ENCODE measurements at regions not wholly inside any gene's neighbourhood (a gene's known extent, or its start where the extent isn't known, plus 50 kb on each side); places are given as distances from the start of the nearest gene placed in this dataset.
"Not testable (repeated sequence)": the region's sequence is repeated elsewhere in the genome, so short reads cannot be mapped to it uniquely, and the experiment has no call there.

GRCh38 chr1:222216255-222216754 is 331.6 kb downstream of the HHIPL2 start:
- DNase-seq, result no peak
- in situ Hi-C loops (cut with MboI; ENCODE audit: low pct_unique_long_range_greater_than_20kb, low sequenced_read_pairs), result no loop called here

DNA sequence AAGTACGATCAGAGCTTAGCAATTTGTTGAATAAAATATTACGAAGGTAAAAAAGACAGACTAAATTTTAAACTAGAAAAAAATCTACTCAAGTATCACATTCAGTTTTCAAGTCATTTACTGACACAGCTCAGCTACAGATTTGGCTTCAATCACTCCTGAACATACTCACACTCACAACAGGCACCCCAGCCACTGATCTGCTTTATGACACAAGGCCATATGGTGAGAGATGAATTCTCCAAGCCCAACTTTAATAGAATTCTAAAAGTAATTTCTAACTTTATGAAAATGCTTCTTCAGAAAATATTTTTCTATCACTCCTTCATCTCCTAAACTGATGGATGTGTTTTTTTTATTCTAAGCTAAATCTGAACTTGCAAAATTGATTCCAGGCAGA is 337.1 kb downstream of the HHIPL2 start:
- in situ Hi-C loops (cut with MboI; ENCODE audit: low pct_unique_long_range_greater_than_20kb, low sequenced_read_pairs), result no loop called here
- no peak for DNase-seq

DNA sequence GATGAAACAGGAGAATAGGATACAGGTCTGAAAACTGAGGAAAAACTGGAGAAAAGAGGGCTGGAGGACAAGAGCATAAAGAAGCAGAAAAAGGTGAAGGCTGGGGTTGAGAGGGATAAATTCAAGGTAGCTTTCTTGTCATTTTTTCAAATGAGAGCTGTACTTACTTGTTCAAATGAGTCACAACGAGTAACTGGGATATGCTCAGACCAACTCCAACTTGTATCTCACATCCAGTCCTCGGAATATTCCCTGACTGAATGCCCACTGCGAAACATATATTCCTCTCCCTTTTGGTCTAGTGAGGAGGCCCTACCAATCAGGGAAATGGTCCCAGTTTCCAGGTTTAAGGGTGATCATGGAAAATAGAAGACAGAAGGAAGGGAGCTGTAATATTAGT is 343.4 kb downstream of the HHIPL2 start:
- no peak for DNase-seq
- in situ Hi-C loops (cut with MboI; ENCODE audit: low pct_unique_long_range_greater_than_20kb, low sequenced_read_pairs), result no loop called here

DNA sequence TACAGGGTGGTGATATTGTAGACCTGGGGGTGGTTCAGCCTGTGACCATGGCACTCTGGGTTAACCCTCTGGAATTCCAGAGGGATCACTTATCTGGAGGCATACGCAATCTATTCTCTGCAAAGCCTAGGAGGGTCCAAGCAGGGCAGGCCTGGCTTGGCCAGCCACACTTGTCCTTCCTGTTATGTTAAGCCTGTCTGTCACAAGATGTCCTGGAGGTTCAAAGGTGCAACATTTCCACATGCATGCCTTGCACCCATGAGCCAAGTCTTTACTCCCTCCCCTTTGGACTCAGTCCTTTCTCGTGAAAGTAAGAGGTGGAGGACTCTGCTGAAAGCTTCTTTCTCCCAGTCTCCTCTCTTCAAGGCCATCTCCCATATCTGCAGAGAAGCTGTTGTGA is 345.1 kb downstream of the HHIPL2 start:
- DNase-seq, result no peak
- in situ Hi-C loops (cut with MboI; ENCODE audit: low pct_unique_long_range_greater_than_20kb, low sequenced_read_pairs), result no loop called here

GRCh38 chr1:222196736-222197135 is 351.2 kb downstream of the HHIPL2 start:
- in situ Hi-C loops (cut with MboI; ENCODE audit: low pct_unique_long_range_greater_than_20kb, low sequenced_read_pairs), result no loop called here
- DNase-seq, result no peak

GRCh38 chr1:222196288-222196687 is 351.6 kb downstream of the HHIPL2 start:
- in situ Hi-C loops (cut with MboI; ENCODE audit: low pct_unique_long_range_greater_than_20kb, low sequenced_read_pairs), result no loop called here
- DNase-seq, result no peak

DNA sequence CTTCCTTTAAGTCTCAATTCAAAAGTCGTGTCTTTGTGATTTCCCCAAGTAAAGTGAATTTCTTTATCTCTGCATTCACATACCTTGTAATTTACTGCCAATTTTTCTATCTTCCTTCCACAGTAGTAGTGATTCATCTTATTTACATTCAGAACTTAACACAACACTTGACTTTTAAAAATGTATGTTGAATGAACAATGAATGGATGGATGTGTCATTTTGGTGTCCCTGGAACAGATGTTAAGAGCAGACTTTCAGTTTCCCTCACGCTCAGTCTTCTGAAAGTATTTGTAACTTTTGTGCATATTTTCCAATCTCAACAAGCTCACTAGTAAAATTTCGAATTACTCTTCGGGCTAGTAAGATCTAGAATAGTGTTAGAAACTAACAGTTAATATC is 352.0 kb downstream of the HHIPL2 start:
- in situ Hi-C loops (cut with MboI; ENCODE audit: low pct_unique_long_range_greater_than_20kb, low sequenced_read_pairs), result no loop called here
- DNase-seq, result no peak

GRCh38 chr1:222189218-222189617 is 358.7 kb downstream of the HHIPL2 start:
- DNase-seq, result no peak
- in situ Hi-C loops (cut with MboI; ENCODE audit: low pct_unique_long_range_greater_than_20kb, low sequenced_read_pairs), result no loop called here

DNA sequence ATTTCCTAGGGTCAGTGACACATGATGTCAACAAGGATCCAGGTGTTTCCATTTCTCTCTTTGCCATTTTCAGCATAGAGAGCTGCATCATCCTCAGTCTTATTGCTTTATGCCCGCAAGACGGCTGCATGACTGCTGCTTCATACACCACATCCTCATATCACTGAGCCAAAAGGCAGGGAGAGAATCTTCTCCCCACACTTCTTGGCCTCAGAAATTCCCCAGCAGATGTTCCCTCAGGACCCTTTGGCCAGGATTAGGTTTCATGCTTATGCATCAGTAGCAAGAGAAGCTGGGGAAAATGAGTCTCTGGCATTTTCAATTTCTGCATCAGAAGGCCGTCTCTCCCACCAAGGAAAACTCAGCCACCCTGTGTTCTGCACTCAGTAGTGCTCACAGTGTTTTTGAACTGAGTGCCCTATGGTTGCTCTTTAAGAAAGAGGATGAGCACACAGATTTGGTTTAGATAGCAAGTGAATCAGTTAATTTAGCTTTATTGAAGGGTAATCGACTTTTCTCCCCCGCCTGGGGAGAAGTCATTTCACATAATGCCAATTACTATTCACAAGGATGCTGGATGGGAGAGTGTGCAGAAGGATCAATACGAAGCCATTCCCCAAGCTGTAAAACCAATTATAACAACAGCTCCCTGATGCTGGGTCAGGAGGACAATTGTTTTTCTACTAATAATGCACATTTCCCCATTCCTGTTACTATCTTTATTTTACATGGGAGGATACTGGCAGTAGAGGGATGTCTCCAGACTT is 360.2 kb downstream of the HHIPL2 start:
- no peak for DNase-seq
- in situ Hi-C loops (cut with MboI; ENCODE audit: low pct_unique_long_range_greater_than_20kb, low sequenced_read_pairs), result no loop called here

GRCh38 chr1:222182641-222183040 is 365.3 kb downstream of the HHIPL2 start:
- DNase-seq, result no peak
- in situ Hi-C loops (cut with MboI; ENCODE audit: low pct_unique_long_range_greater_than_20kb, low sequenced_read_pairs), result no loop called here

GRCh38 chr1:222181191-222181590 is 366.7 kb downstream of the HHIPL2 start:
- in situ Hi-C loops (cut with MboI; ENCODE audit: low pct_unique_long_range_greater_than_20kb, low sequenced_read_pairs), result no loop called here
- DNase-seq, result no peak

GRCh38 chr1:222177496-222177895 is 370.4 kb downstream of the HHIPL2 start:
- DNase-seq; in situ Hi-C loops (cut with MboI; ENCODE audit: low pct_unique_long_range_greater_than_20kb, low sequenced_read_pairs): not testable (repeated sequence)

DNA sequence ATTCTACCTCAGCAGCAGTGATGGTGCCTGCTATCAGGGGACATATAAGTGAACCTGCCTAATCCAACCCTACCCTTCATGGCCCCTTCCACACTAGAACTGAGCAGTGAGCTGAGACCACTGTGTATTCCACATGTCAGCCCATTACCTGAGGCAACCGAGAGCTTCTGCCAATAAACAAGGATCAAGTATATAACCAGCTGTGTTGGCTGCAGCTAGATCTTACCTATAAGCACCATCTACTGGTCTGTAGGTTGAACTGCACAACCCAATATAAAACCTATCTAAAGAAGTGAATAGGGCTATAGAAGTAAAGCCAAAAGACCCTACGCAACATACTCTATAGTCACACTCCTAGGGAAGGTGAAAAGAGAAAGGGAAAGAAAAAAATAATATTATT is 376.9 kb downstream of the HHIPL2 start:
- peak; percentile 19 for DNase-seq
- in situ Hi-C loops (cut with MboI; ENCODE audit: low pct_unique_long_range_greater_than_20kb, low sequenced_read_pairs), result no loop called here

DNA sequence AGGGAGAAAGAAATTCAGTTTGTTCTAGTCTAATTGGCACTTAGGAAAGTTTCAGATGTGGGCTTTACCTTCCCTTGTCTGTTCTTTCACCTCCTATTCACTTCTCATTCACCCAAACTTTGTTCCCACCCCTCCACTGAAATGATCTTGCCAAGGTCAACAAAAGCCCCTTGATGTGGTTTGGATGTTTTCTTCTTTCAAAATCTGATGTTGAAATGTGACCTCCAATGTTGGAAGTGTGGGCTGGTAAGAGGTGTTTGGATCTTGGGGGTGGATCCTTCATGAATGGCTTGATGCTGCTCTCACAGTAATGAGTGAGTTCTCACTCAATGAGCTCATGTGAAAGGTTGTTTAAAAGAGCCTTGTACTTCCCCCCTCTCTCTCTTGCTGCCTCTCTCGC is 379.3 kb downstream of the HHIPL2 start:
- no peak for DNase-seq
- in situ Hi-C loops (cut with MboI; ENCODE audit: low pct_unique_long_range_greater_than_20kb, low sequenced_read_pairs), result no loop called here

DNA sequence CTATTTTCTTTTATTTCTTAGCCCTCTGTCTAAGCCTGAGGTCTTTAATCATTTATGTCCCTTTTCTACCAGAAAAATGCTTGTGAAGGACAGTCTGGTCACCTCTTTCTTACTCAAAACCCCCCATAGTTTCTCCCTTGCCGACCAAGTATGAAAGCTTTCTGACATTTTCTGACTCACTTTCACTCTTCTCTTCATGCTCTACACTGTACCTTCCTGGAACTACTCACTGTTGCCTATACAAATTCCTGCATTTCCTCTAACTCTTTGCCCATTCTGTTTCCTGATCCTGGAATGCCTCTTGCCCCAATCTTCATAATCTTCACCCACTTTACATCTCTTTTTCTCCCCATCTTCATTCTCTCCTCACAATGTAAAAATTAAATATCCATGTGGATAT is 380.0 kb downstream of the HHIPL2 start:
- DNase-seq, result no peak
- in situ Hi-C loops (cut with MboI; ENCODE audit: low pct_unique_long_range_greater_than_20kb, low sequenced_read_pairs), result no loop called here

DNA sequence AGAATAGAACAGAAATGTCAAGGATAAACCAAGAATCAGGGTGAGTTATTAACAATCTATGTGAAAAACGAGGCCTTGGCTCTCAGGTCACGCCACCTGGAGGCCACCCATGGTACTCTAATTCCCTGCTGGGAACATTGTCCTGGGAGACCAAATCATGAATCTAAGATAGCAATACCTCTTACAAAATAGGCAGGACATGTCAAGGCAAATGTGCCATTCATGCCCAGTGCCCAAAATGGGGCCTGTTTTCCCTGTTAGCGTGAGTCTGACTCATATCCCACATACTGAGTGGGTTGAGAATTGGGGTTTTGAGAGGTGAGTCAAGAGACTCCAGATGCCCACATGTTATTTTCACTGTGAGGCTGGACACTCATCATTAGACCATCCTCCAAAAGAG is 380.8 kb downstream of the HHIPL2 start:
- in situ Hi-C loops (cut with MboI; ENCODE audit: low pct_unique_long_range_greater_than_20kb, low sequenced_read_pairs), result no loop called here

GRCh38 chr1:222165629-222166028 is 382.3 kb downstream of the HHIPL2 start:
- in situ Hi-C loops (cut with MboI; ENCODE audit: low pct_unique_long_range_greater_than_20kb, low sequenced_read_pairs), result no loop called here
- DNase-seq, result no peak

More for the DNA sequence above, 380.8 kb downstream of the HHIPL2 start:
- DNase-seq, result peak; percentile 43

DNA sequence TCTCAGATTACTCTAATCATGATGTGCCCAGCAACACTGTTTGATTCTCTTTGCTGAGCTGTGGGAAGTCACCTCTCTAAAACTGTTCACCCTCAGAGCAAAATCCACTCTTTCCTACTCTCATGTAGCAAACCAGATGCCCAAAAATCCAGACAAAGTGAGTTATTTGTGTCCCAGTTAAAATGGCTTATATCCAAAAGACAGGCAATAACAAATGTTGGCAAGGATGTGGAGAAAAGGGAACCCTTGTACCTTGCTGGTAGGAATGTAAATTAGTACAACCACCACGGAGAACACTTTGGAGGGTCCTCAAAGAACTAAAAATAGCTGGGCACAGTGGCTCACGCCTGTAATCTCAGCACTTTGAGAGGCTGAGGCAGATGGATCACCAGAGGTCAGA is 384.0 kb downstream of the HHIPL2 start:
- in situ Hi-C loops (cut with MboI; ENCODE audit: low pct_unique_long_range_greater_than_20kb, low sequenced_read_pairs), result no loop called here

DNA sequence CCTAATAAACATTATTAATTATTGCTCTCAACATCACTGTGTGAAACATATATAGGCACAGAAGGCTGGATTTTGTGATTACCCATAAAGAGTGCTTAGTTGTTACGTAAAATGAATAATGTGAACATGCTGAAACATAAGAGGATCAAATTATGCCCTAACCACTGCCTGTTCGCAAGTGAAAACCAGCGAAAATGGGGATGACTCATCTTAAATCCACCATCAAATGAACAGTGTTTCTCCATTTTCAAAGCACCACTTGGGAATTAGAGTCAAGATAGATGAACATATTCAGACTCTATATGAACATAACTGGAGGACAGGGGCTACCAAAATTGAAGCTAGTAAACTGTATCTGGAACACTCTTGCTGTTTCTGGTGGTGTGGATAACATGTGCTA is 386.2 kb downstream of the HHIPL2 start:
- no peak for DNase-seq
- in situ Hi-C loops (cut with MboI; ENCODE audit: low pct_unique_long_range_greater_than_20kb, low sequenced_read_pairs), result no loop called here

More for the DNA sequence above, 384.0 kb downstream of the HHIPL2 start:
- DNase-seq, result no peak

- no peak for DNase-seq
- in situ Hi-C loops (cut with MboI; ENCODE audit: low pct_unique_long_range_greater_than_20kb, low sequenced_read_pairs), result no loop called here
Measured at GRCh38 chr1:222157612-222158011, 390.3 kb downstream of the HHIPL2 start.

GRCh38 chr1:222140206-222140605 is 398.3 kb upstream of the DUSP10 start:
- DNase-seq, result no peak
- in situ Hi-C loops (cut with MboI; ENCODE audit: low pct_unique_long_range_greater_than_20kb, low sequenced_read_pairs), result no loop called here

Measured in KBM-7 (cell line).